Sigmoid colon (tissue), 4 donors: ENCODE measurements at regions not wholly inside any gene's neighbourhood (a gene's known extent, or its start where the extent isn't known, plus 50 kb on each side); places are given as distances from the start of the nearest gene placed in this dataset.

ENCODE experiments used
- POLR2A ChIP-seq, 2 donors: fragments of 450-650 bp; IDR thresholded peaks; one replicate each; pipeline ENCODE4 v1.6.1; 2016; ENCODE audit warnings: antibody characterized with exemption in 2 of 2, mild to moderate bottlenecking in 2 of 2, moderate library complexity in 2 of 2
- POLR2AphosphoS5 ChIP-seq, 4 donors: sonication (generic); formaldehyde crosslinking; IDR thresholded peaks; one replicate each; pipeline ENCODE4 v1.6.1; 2017; ENCODE audit warnings: antibody characterized with exemption in 4 of 4
- TF ChIP-seq, protein P1 (sequence below), 4 experiments: fragments of 450-650 bp in 3 of 4; fragments of 200-600 bp in 1 of 4; IDR thresholded peaks; one replicate each; pipeline ENCODE4 v1.5.1; 2016 to 2019; ENCODE audit warnings: antibody characterized with exemption in 4 of 4, mild to moderate bottlenecking in 3 of 4, moderate library complexity in 2 of 4

DNA sequence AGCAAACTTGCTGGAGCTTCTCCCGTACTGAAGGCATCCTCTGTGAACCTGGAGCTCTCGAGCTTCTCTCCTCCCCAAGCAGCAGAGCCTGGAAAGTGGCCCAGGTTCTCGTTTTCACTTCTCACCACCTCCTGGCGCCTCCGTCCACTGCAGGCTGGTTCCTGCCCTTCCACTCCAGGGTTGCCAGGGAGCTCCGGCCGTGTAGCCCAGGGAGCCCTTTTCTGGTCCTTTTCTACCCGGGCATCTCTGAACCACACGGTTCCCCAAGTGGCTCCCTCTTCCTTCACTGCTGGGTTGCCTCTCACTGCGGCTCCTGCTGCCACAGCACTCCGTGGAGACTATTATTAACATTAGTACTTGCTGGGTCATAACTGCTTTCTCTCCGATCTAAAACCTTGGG lies 208.6 kb upstream of the PPP2R2D start:
- TF ChIP-seq, protein P1, sequence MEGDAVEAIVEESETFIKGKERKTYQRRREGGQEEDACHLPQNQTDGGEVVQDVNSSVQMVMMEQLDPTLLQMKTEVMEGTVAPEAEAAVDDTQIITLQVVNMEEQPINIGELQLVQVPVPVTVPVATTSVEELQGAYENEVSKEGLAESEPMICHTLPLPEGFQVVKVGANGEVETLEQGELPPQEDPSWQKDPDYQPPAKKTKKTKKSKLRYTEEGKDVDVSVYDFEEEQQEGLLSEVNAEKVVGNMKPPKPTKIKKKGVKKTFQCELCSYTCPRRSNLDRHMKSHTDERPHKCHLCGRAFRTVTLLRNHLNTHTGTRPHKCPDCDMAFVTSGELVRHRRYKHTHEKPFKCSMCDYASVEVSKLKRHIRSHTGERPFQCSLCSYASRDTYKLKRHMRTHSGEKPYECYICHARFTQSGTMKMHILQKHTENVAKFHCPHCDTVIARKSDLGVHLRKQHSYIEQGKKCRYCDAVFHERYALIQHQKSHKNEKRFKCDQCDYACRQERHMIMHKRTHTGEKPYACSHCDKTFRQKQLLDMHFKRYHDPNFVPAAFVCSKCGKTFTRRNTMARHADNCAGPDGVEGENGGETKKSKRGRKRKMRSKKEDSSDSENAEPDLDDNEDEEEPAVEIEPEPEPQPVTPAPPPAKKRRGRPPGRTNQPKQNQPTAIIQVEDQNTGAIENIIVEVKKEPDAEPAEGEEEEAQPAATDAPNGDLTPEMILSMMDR (IDR thresholded peaks at IDR 0.05), result no peak
- TF ChIP-seq POLR2A (IDR thresholded peaks at IDR 0.05) (no peak), POLR2AphosphoS5 (IDR thresholded peaks at IDR 0.05) (no peak)
